ENCODE measurements at regions not wholly inside any gene's neighbourhood (a gene's known extent, or its start where the extent isn't known, plus 50 kb on each side); places are given as distances from the start of the nearest gene placed in this dataset.

GRCh38 chr20:51217347-51218045 lies 194.6 kb upstream of the KCNG1 start:
- no peak for DNase-seq (ENCODE audit: low read depth)

- no peak for DNase-seq (ENCODE audit: low read depth)
These were observed 193.9 kb upstream of the KCNG1 start for GRCh38 chr20:51216850-51217249.

- DNase-seq (ENCODE audit: low read depth), result no peak
These were observed 189.9 kb upstream of the KCNG1 start for GRCh38 chr20:51212816-51213215.

- no peak for DNase-seq (ENCODE audit: low read depth)
These were observed 188.3 kb upstream of the KCNG1 start for GRCh38 chr20:51211191-51211590.

GRCh38 chr20:51210084-51210483 lies 187.2 kb upstream of the KCNG1 start:
- DNase-seq (ENCODE audit: low read depth), result no peak

GRCh38 chr20:51208162-51208561 lies 185.3 kb upstream of the KCNG1 start:
- DNase-seq (ENCODE audit: low read depth), result no peak

- no peak for DNase-seq (ENCODE audit: low read depth)
These were observed 183.2 kb upstream of the KCNG1 start for GRCh38 chr20:51206032-51206662.

GRCh38 chr20:51204794-51205193 lies 181.9 kb upstream of the KCNG1 start:
- no peak for DNase-seq (ENCODE audit: low read depth)

GRCh38 chr20:51204051-51204715 lies 181.3 kb upstream of the KCNG1 start:
- DNase-seq (ENCODE audit: low read depth), result no peak

GRCh38 chr20:51202304-51202703 lies 179.4 kb upstream of the KCNG1 start:
- no peak for DNase-seq (ENCODE audit: low read depth)

GRCh38 chr20:51199920-51200319 lies 177.0 kb upstream of the KCNG1 start:
- DNase-seq (ENCODE audit: low read depth), result no peak

- DNase-seq (ENCODE audit: low read depth), result no peak
These were observed 176.1 kb upstream of the KCNG1 start for GRCh38 chr20:51198876-51199523.

- DNase-seq (ENCODE audit: low read depth), result no peak
These were observed 175.3 kb upstream of the KCNG1 start for GRCh38 chr20:51198238-51198637.

GRCh38 chr20:51196991-51197651 lies 174.2 kb upstream of the KCNG1 start:
- no peak for DNase-seq (ENCODE audit: low read depth)

- no peak for DNase-seq (ENCODE audit: low read depth)
These were observed 173.1 kb upstream of the KCNG1 start for GRCh38 chr20:51195990-51196389.

- no peak for DNase-seq (ENCODE audit: low read depth)
These were observed 172.6 kb upstream of the KCNG1 start for GRCh38 chr20:51195419-51195901.

GRCh38 chr20:51193066-51193772 lies 170.3 kb upstream of the KCNG1 start:
- DNase-seq (ENCODE audit: low read depth), result no peak

- no peak for DNase-seq (ENCODE audit: low read depth)
These were observed 167.9 kb upstream of the KCNG1 start for GRCh38 chr20:51190783-51191180.

GRCh38 chr20:51189814-51190782 lies 167.2 kb upstream of the KCNG1 start:
- no peak for DNase-seq (ENCODE audit: low read depth)

GRCh38 chr20:51188941-51189340 lies 166.0 kb upstream of the KCNG1 start:
- DNase-seq (ENCODE audit: low read depth), result no peak

Measured in GM04504 (cell line).